ENCODE measurements at regions not wholly inside any gene's neighbourhood (a gene's known extent, or its start where the extent isn't known, plus 50 kb on each side); places are given as distances from the start of the nearest gene placed in this dataset.

- TF ChIP-seq ZNF274 (IDR thresholded peaks at IDR 0.05; ENCODE audit: low read depth, low read length) (no peak), SUZ12 (IDR thresholded peaks at IDR 0.05; ENCODE audit: extremely low read depth, insufficient read depth, insufficient read length) (no peak)
Observed at GRCh38 chr3:87673132-87673531, 385.7 kb downstream of the CGGBP1 start.

All from NT2/D1 (cell line).